IMR-90 (cell line): ENCODE measurements at regions not wholly inside any gene's neighbourhood (a gene's known extent, or its start where the extent isn't known, plus 50 kb on each side); places are given as distances from the start of the nearest gene placed in this dataset.

Experiments
- ATAC-seq: fragments of 200-7000 bp; cut with Tn5 transposase; 2 replicates; pipeline ENCODE4 v1.9.1; 2020; ENCODE audit warnings: low read depth, mild to moderate bottlenecking, moderate library complexity
- BruUV-seq: library from RNA; stranded (reverse); fragments of 400-500 nt; replicated peaks from 2 replicates; lab custom pipeline; 2021; lab: Mats Ljungman, UMichigan
- CTCF ChIA-PET: fragments of 300-600 bp; formaldehyde crosslinking; extraction: SDS; loops from one replicate; lab custom pipeline; 2021; ENCODE audit warnings: antibody characterized with exemption; lab: Yijun Ruan, JAX
- POLR2A ChIA-PET: fragments of 300-600 bp; sonication (Branson Sonifier 250); formaldehyde crosslinking; loops from one replicate; lab custom pipeline; 2022; ENCODE audit warnings: antibody characterized with exemption; ENCODE audit not compliant: unreplicated experiment; lab: Charles Lee
- DNase-seq: peaks from one replicate; pipeline ENCODE4 v3.0.0; 2013
- H2AFZ ChIP-seq: replicated peaks from 2 replicates; pipeline ENCODE3; 2013; ENCODE audit warnings: low read length, mild to moderate bottlenecking; ENCODE audit not compliant: poor library complexity
- H2AK5ac ChIP-seq: 2 replicates; pipeline ENCODE4 v1.6.1; 2013; ENCODE audit warnings: low read depth, low read length, inconsistent platforms
- H2AK9ac ChIP-seq: replicated peaks from 2 replicates; pipeline ENCODE3; 2013; ENCODE audit warnings: mild to moderate bottlenecking, low read depth, low read length, moderate library complexity; ENCODE audit not compliant: poor library complexity
- H2BK120ac ChIP-seq: 2 replicates; pipeline ENCODE4 v1.6.1; 2013; ENCODE audit warnings: low read depth, low read length, inconsistent platforms
- H2BK15ac ChIP-seq: 3 replicates; pipeline ENCODE4 v1.6.1; 2013; ENCODE audit warnings: low read depth, low read length, inconsistent platforms
- H2BK20ac ChIP-seq: 2 replicates; pipeline ENCODE4 v1.6.1; 2013; ENCODE audit warnings: low read depth, mild to moderate bottlenecking, inconsistent platforms, low read length, moderate library complexity
- H2BK5ac ChIP-seq: 2 replicates; pipeline ENCODE4 v1.6.1; 2013; ENCODE audit warnings: mild to moderate bottlenecking, low read depth, low read length, inconsistent platforms; ENCODE audit not compliant: poor library complexity, severe bottlenecking
- H3K14ac ChIP-seq: replicated peaks from 2 replicates; pipeline ENCODE4 v1.6.1; 2013; ENCODE audit warnings: low read depth, low read length, inconsistent platforms
- H3K18ac ChIP-seq: 2 replicates; pipeline ENCODE4 v1.6.1; 2013; ENCODE audit warnings: low read depth, low read length, control low read depth
- H3K23ac ChIP-seq: 2 replicates; pipeline ENCODE4 v1.6.1; 2013; ENCODE audit warnings: low read depth, low read length, inconsistent platforms
- H3K27ac ChIP-seq: 2 replicates; pipeline ENCODE4 v1.5.1; 2013; ENCODE audit warnings: mild to moderate bottlenecking, control low read depth, low read length; ENCODE audit not compliant: insufficient read depth
- H3K27me3 ChIP-seq: 2 replicates; pipeline ENCODE4 v1.6.1; 2013; ENCODE audit warnings: low read length; ENCODE audit not compliant: control insufficient read depth, insufficient read depth
- H3K36me3 ChIP-seq: 2 replicates; pipeline ENCODE4 v1.6.1; 2013; ENCODE audit warnings: low read length, mixed read lengths; ENCODE audit not compliant: control insufficient read depth, insufficient read depth
- H3K4ac ChIP-seq: 2 replicates; pipeline ENCODE4 v1.6.1; 2013; ENCODE audit warnings: low read depth, low read length, inconsistent platforms
- H3K4me1 ChIP-seq: 2 replicates; pipeline ENCODE4 v1.6.1; 2013; ENCODE audit warnings: low read length, mixed read lengths; ENCODE audit not compliant: control insufficient read depth, insufficient read depth
- H3K4me2 ChIP-seq: 2 replicates; pipeline ENCODE4 v1.6.1; 2013; ENCODE audit warnings: low read depth, mild to moderate bottlenecking, control low read depth, low read length, moderate library complexity
- H3K4me3 ChIP-seq: 2 replicates; pipeline ENCODE4 v1.5.1; 2013; ENCODE audit warnings: low read depth, mild to moderate bottlenecking, control low read depth, low read length, moderate library complexity; ENCODE audit not compliant: insufficient read depth
- H3K56ac ChIP-seq: 2 replicates; pipeline ENCODE4 v1.6.1; 2013; ENCODE audit warnings: low read length, inconsistent platforms; ENCODE audit not compliant: insufficient read depth; ENCODE audit errors: extremely low read depth
- H3K79me1 ChIP-seq, 2 experiments: 2 replicates each; pipeline ENCODE4 v1.6.1; 2013; ENCODE audit warnings: low read length in 2 of 2, inconsistent platforms in 1 of 2, low read depth in 1 of 2
- H3K9ac ChIP-seq: 2 replicates; pipeline ENCODE4 v1.6.1; 2013; ENCODE audit warnings: low read depth, low read length, control low read depth
- H3K9me1 ChIP-seq: 2 replicates; pipeline ENCODE4 v1.6.1; 2013; ENCODE audit warnings: low read length, inconsistent platforms; ENCODE audit not compliant: insufficient read depth
- H3K9me3 ChIP-seq: 2 replicates; pipeline ENCODE4 v1.6.1; 2013; ENCODE audit warnings: low read length; ENCODE audit not compliant: control insufficient read depth, insufficient read depth
- H4K20me1 ChIP-seq: 2 replicates; pipeline ENCODE4 v1.6.1; 2013; ENCODE audit warnings: low read length, inconsistent platforms; ENCODE audit not compliant: insufficient read depth
- H4K5ac ChIP-seq: 2 replicates; pipeline ENCODE4 v1.6.1; 2013; ENCODE audit warnings: mild to moderate bottlenecking, low read depth, low read length, control low read depth
- H4K8ac ChIP-seq, 2 experiments: 2 replicates each; pipeline ENCODE4 v1.6.1; 2013; ENCODE audit warnings: low read depth in 2 of 2, low read length in 2 of 2, control low read depth in 1 of 2, inconsistent platforms in 1 of 2
- H4K91ac ChIP-seq: 2 replicates; pipeline ENCODE4 v1.6.1; 2013; ENCODE audit warnings: low read depth, low read length, inconsistent platforms; ENCODE audit not compliant: insufficient read depth
- NFE2L2 ChIP-seq: fragments of 150-350 bp; IDR thresholded peaks from 2 replicates; pipeline ENCODE4 v1.6.1; 2016; ENCODE audit warnings: low read depth, mild to moderate bottlenecking, low read length
- WGBS, 2 experiments: methylation state at CpG; one replicate each; pipeline versions ENCODE4 v1.1.5 to v1.1.7; 2013; ENCODE audit warnings: missing lambda C conversion rate in 2 of 2; ENCODE audit not compliant: insufficient read length in 1 of 2; ENCODE audit errors: extremely low coverage in 2 of 2; 5-methylcytosine and 5-hydroxymethylcytosine counted together
- dilution Hi-C: fragments of 300-500 bp; cut with HindIII; formaldehyde crosslinking; loops from one replicate; pipeline ENCODE4 v1.14.3; 2018; ENCODE audit warnings: low sequenced_read_pairs; ENCODE audit not compliant: unreplicated experiment
- in situ Hi-C: fragments of 300-500 bp; cut with MboI; formaldehyde crosslinking; loops from 3 replicates; pipeline ENCODE4 v1.14.3; 2019; ENCODE audit warnings: low sequenced_read_pairs, inconsistent platforms, mixed read lengths
- intact Hi-C: fragments of 100-400 bp; cut with micrococcal nuclease; formaldehyde crosslinking; loops from 2 replicates; pipeline ENCODE4 v1.10.0; 2022

GRCh38 chr2:12804091-12804856, 87.5 kb downstream of the TRIB2 start:
- H3K4me1 ChIP-seq, result no peaks in the 10 kb centered on the region
- H3K9me3 ChIP-seq, result peaks cover 6% of the 10 kb centered on the region
- H3K4ac ChIP-seq, result no peak overlapping the region
- H3K4me3 ChIP-seq, result no peak overlapping the region
- WGBS, 2 experiments, result no CpG with 5 or more reads among the region's 2 CpGs
- no TSS peak for BruUV-seq
- no peak overlapping the region for H3K56ac ChIP-seq
- dilution Hi-C loops (no loop called here), intact Hi-C loops (loop anchor here (5.0 kb wide), 1 partner anchor 37 kb away; no protein-coding TSS in a partner anchor), in situ Hi-C loops (no loop called here)
- no peak overlapping the region for H4K91ac ChIP-seq
- DNase-seq (no peak), ATAC-seq (no peak; the same call in 1 of the 2 replicates)
- no peak for TF ChIP-seq NFE2L2
- no peak overlapping the region for H2BK15ac ChIP-seq
- H2BK120ac ChIP-seq, result no peak overlapping the region
- no peak overlapping the region for H4K8ac ChIP-seq
- H3K27ac ChIP-seq, result no peak overlapping the region
- no peak overlapping the region; the same call in 1 of the 2 replicates for H3K18ac ChIP-seq
- H3K23ac ChIP-seq, result no peak overlapping the region
- no peak overlapping the region for H2AK9ac ChIP-seq
- H3K36me3 ChIP-seq, result no peaks in the 10 kb centered on the region
- no peak overlapping the region for H3K9ac ChIP-seq
- CTCF ChIA-PET, result no interaction called here
- no peaks in the 10 kb centered on the region for H3K27me3 ChIP-seq
- H4K20me1 ChIP-seq, result no peaks in the 10 kb centered on the region
- no peak overlapping the region for H4K5ac ChIP-seq
- no peaks in the 10 kb centered on the region for H3K79me1 ChIP-seq
- POLR2A ChIA-PET, result no interaction called here
- no peak overlapping the region for H2BK20ac ChIP-seq
- H2BK5ac ChIP-seq, result no peak overlapping the region
- H3K4me2 ChIP-seq, result no peak overlapping the region
- no peak overlapping the region for H2AK5ac ChIP-seq
- H2AFZ ChIP-seq, result no peak overlapping the region
- H3K14ac ChIP-seq, result no peak overlapping the region
- no peaks in the 10 kb centered on the region for H3K9me1 ChIP-seq
